ENCODE measurements at regions not wholly inside any gene's neighbourhood (a gene's known extent, or its start where the extent isn't known, plus 50 kb on each side); places are given as distances from the start of the nearest gene placed in this dataset.

- no peak for TF ChIP-seq CTCF (IDR thresholded peaks at IDR 0.05; ENCODE audit: poor library complexity)
- no peak for TF ChIP-seq EZH2 (IDR thresholded peaks at IDR 0.05; ENCODE audit: borderline replicate concordance)
Measured at GRCh38 chr5:173800340-173800739, 87.8 kb upstream of the CPEB4 start.

All from hepatocyte (in vitro differentiated cells).